ENCODE measurements at regions not wholly inside any gene's neighbourhood (a gene's known extent, or its start where the extent isn't known, plus 50 kb on each side); places are given as distances from the start of the nearest gene placed in this dataset.

- no peak for TF ChIP-seq CTCF (IDR thresholded peaks at IDR 0.05)
- TF ChIP-seq POLR2A (IDR thresholded peaks at IDR 0.05), result no peak
- no peak for TF ChIP-seq EP300 (IDR thresholded peaks at IDR 0.05)
- TF ChIP-seq POLR2AphosphoS5 (IDR thresholded peaks at IDR 0.05), result no peak
Measured at GRCh38 chr10:113414543-113414942, 138.3 kb upstream of the HABP2 start.

Measured in sigmoid colon (tissue), 4 donors.